Stimulated activated CD4-positive, alpha-beta T cell treated with anti-CD3 and anti-CD28 coated beads, Interleukin-15, amount 100 ng/mL, for 1 hour (primary cell): ENCODE measurements at regions not wholly inside any gene's neighbourhood (a gene's known extent, or its start where the extent isn't known, plus 50 kb on each side); places are given as distances from the start of the nearest gene placed in this dataset.
"Not testable (repeated sequence)": the region's sequence is repeated elsewhere in the genome, so short reads cannot be mapped to it uniquely, and the experiment has no call there.

Source experiments
- DNase-seq, 2 donors: peaks; one replicate each; pipeline ENCODE4 v3.0.0-alpha.2; 2020; ENCODE audit warnings: low read depth in 1 of 2, low spot score in 1 of 2

DNA sequence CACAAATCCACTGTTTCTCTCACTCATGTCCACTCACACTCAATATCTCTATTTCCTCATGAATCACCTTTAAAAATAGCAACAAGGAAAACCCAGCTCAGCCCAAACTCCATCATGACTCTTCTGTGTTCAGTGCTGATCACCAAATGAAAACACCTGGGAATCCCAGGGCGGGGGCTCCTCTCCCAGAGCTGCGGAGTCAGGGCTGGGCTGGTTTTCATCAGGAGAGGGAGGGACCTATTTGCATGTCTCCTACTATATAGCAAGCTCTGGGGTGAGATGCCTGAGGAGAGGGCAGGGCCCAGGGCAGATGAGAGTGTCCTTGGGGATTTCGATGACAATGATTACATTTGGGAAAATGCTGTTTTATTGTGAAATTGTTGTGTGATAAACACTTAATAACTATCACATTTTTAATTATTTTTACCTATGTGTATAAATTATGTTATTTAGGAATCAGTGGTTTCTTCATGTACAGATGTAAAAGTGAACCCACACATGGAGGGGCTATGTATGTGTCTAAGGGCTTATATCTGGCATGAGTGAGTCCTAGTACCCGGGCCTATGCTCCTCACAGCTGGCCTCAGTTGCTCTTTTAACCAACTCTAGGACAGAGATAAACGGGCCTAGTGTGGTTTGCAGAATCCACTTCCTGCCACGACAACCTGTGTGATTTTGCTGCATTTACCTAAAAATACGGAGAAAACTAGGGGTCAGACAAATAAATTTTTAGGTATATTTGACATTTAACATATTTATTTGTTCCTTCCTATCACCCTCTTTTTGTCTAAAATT, 1131.9 kb downstream of the TMEM121 start:
- DNase-seq, result not testable (repeated sequence)

- DNase-seq, result peak in 1 of 2 donors; percentile 4
Measured at GRCh38 chr14:106661561-106661960, 1135.2 kb downstream of the TMEM121 start.

DNA sequence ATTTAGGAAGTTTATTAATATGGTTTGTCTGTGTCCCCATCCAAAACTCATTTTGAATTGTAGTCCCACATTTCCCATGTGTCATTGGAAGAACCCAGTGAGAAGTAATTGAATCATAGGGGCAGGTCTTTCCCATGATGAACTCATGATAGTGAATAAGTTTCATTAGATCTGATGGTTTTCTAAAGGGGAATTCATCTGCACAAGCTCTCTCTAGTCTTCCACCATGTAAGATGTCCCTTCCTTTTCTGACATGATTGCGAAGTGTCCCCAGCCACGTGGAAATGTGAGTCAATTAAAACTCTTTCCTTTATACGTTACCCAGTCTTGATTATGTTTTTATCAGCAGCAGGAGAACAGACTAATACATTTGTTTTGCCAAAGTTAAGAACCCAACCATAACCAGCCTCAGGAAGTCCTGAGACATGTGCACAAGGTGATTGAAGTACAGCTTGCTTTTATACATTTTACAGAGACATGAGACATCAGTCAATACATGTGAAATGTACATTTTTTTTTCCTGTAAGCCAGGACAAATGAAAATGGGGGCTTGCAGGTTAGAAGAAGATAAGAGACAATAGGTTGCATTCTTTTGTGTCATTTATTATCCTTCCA, 1136.7 kb downstream of the TMEM121 start:
- no peak for DNase-seq

GRCh38 chr14:106663805-106664410, 1137.5 kb downstream of the TMEM121 start:
- peak; percentile 20 to 51 for DNase-seq

DNA sequence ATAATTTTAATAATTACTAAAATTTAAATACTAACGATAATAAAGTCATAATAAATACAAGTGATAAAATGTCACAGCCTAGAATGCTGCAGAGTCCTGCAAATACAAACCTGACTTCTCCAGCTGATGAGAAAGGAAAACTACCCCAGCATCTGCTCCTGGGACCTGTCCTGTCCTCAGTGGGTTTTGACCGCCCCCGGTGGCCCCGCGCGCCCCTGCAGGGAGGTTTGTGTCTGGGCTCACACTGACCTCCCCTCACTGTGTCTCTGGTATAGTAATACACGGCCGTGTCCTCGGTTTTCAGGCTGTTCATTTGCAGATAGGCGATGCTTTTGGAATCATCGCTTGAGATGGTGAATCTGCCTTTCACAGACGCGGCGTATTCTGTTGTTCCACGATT, 1139.4 kb downstream of the TMEM121 start:
- DNase-seq, result peak in 1 of 2 donors; percentile 20

- DNase-seq, result no peak
Measured at GRCh38 chr14:106666341-106666740, 1140.0 kb downstream of the TMEM121 start.

GRCh38 chr14:106670011-106670410, 1143.6 kb downstream of the TMEM121 start:
- DNase-seq, result no peak

GRCh38 chr14:106674093-106674492, 1147.7 kb downstream of the TMEM121 start:
- not testable (repeated sequence) for DNase-seq

- DNase-seq, result peak in 1 of 2 donors; percentile 45
Measured at GRCh38 chr14:106674509-106675125, 1148.2 kb downstream of the TMEM121 start.

- DNase-seq, result not testable (repeated sequence)
Measured at GRCh38 chr14:106675716-106676115, 1149.3 kb downstream of the TMEM121 start.

GRCh38 chr14:106679776-106680175, 1153.4 kb downstream of the TMEM121 start:
- no peak for DNase-seq

DNA sequence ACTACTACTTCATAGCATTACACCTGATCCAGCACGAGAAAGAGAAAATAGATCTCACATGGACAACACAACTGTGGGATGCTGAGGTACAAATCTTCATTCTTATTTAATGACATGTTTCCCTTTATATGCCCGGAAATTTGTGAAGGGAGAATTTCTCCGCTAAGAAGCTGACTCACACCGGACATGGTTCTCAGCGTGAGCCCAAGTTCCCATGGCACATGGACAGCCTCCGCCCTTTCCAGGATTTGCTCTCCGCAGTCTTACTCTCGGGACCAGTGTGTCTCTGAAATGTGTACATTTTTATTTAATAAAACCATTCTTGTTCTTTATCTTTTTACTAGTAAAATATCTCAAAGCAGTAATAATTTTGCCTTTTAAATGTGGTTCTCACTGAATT, 1154.8 kb downstream of the TMEM121 start:
- DNase-seq, result no peak

DNA sequence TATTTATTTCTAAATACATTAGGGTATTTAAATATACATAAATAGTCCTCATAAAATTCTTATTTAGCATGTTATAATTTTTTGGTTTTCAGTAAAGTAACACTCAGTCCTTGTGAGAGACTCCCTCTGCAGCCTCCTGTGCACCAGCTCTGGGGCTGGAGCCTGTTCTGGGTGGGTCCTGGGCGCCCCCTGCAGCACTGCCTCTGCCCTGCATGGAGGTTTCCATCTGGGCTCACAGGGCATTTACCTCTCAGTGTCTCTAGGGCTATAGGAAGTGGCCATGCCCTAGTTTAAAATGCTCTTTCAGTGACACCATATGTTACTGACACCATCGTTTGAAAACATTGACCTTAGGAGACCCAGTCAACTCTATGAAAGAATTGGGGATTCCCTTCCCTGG, 1155.2 kb downstream of the TMEM121 start:
- no peak for DNase-seq

GRCh38 chr14:106683631-106684030, 1157.2 kb downstream of the TMEM121 start:
- DNase-seq, result no peak

GRCh38 chr14:106686533-106686932, 1160.2 kb downstream of the TMEM121 start:
- no peak for DNase-seq

DNA sequence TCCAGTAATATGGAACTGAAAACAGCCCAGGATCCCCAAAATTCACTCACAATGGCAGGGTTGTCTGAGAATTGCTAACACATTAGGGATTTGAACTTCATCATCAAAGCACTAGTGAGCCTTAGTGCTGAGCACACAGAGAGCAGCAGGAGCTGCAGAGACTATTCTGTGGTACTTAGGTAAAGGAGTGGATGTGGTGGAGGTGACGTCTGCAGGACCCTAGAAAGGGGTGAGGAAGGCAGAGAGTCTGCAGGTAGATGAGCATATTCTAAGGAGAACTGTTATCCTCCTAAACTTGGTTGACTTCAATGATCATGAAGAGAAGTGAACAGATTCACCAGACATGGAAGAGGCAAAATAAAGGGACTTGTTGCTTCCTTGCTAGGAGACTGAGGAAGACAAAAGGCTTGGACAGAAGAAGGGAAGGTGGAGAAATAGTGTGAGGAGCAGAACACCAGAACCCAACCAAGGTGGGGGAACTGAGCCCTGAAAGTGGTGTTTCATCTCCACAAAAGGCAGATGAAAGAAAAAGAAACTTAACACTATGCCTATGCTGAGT, 1164.0 kb downstream of the TMEM121 start:
- DNase-seq, result no peak

- DNase-seq, result peak; percentile 13 to 41
Measured at GRCh38 chr14:106691601-106692291, 1165.4 kb downstream of the TMEM121 start.

GRCh38 chr14:106694638-106695393, 1168.4 kb downstream of the TMEM121 start:
- DNase-seq, result peak; percentile 22 to 56

DNA sequence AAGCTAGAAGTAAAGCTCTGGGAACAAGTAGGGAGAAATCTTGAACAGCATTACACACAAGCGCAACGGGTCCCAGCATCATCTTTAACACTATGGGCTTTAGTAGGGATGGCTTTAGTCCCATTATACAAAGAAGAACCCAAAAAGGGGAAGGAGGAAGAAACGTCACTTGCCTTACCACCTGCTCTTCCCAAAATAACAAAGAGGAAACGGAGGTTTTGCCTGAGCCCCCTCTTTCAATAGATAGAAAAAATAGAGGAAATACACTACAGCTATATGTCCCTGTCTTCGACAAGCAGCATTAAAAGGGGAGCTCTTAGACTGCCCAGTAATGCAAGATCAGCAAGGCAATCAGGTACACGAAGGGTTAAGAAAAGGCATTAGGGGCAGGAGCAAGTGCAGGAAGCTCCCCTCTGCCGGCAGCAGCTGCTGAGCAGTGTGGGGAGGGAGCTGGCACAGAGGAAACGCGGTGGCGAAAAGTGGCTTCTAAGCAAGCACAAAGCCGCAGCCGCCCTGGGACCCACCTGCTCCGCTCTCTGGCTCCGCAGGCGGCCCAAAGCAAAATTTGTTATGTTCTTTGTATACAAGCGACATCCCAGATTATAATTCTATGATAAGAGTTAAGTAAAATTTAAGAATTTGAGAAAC, 1172.4 kb downstream of the TMEM121 start:
- DNase-seq, result not testable (repeated sequence)

- DNase-seq, result not testable (repeated sequence)
Measured at GRCh38 chr14:106703651-106704050, 1177.3 kb downstream of the TMEM121 start.
